ENCODE measurements at regions not wholly inside any gene's neighbourhood (a gene's known extent, or its start where the extent isn't known, plus 50 kb on each side); places are given as distances from the start of the nearest gene placed in this dataset.

- TF ChIP-seq CTCF (IDR thresholded peaks at IDR 0.05) = no peak
- TF ChIP-seq POLR2A (IDR thresholded peaks at IDR 0.05) = no peak
These were observed 138.8 kb upstream of the CSF3R start for GRCh38 chr1:36621531-36621930.

Measured in esophagus squamous epithelium (tissue), 4 donors.